ENCODE measurements at regions not wholly inside any gene's neighbourhood (a gene's known extent, or its start where the extent isn't known, plus 50 kb on each side); places are given as distances from the start of the nearest gene placed in this dataset.

- Histone ChIP-seq H3K9me3 (ENCODE audit: severe bottlenecking) (no peaks in the 10 kb centered on the region), H3K27ac (no peak overlapping the region), H3K27me3 (ENCODE audit: insufficient read depth, low read depth, severe bottlenecking) (no peaks in the 10 kb centered on the region), H3K36me3 (no peaks in the 10 kb centered on the region), H3K4me3 (ENCODE audit: low read depth, low read length) (no peak overlapping the region)
- TF ChIP-seq CTCF (IDR thresholded peaks at IDR 0.05; ENCODE audit: low read depth, low read length) = no peak
- DNase-seq = no peak
Measured at GRCh38 chr5:125012727-125013451, 266.4 kb upstream of the ZNF608 start.

- Histone ChIP-seq H3K27me3 (ENCODE audit: insufficient read depth, low read depth, severe bottlenecking) (no peaks in the 10 kb centered on the region), H3K9me3 (ENCODE audit: severe bottlenecking) (no peaks in the 10 kb centered on the region), H3K4me3 (ENCODE audit: low read depth, low read length) (no peak overlapping the region), H3K36me3 (no peaks in the 10 kb centered on the region), H3K27ac (no peak overlapping the region)
- TF ChIP-seq CTCF (IDR thresholded peaks at IDR 0.05; ENCODE audit: low read depth, low read length) = no peak
- no peak for DNase-seq
Measured at GRCh38 chr5:125014202-125014601, 267.8 kb upstream of the ZNF608 start.

GRCh38 chr5:125017796-125018195 lies 271.4 kb upstream of the ZNF608 start:
- TF ChIP-seq CTCF (IDR thresholded peaks at IDR 0.05; ENCODE audit: low read depth, low read length) = no peak
- H3K36me3 ChIP-seq = no peaks in the 10 kb centered on the region

GRCh38 chr5:125023673-125024072 lies 277.2 kb upstream of the ZNF608 start:
- DNase-seq = no peak
- H3K9me3 ChIP-seq (ENCODE audit: severe bottlenecking) = no peaks in the 10 kb centered on the region
- no peak overlapping the region for H3K27ac ChIP-seq
- no peak for TF ChIP-seq CTCF (IDR thresholded peaks at IDR 0.05; ENCODE audit: low read depth, low read length)
- H3K27me3 ChIP-seq (ENCODE audit: insufficient read depth, low read depth, severe bottlenecking) = no peaks in the 10 kb centered on the region
- H3K36me3 ChIP-seq = no peaks in the 10 kb centered on the region
- H3K4me3 ChIP-seq (ENCODE audit: low read depth, low read length) = no peak overlapping the region

More at GRCh38 chr5:125017796-125018195, 271.4 kb upstream of the ZNF608 start:
- Histone ChIP-seq H3K27me3 (ENCODE audit: insufficient read depth, low read depth, severe bottlenecking) (no peaks in the 10 kb centered on the region), H3K9me3 (ENCODE audit: severe bottlenecking) (no peaks in the 10 kb centered on the region), H3K27ac (no peak overlapping the region), H3K4me3 (ENCODE audit: low read depth, low read length) (no peak overlapping the region)
- DNase-seq = no peak

- H3K27ac ChIP-seq = no peak overlapping the region
- H3K9me3 ChIP-seq (ENCODE audit: severe bottlenecking) = no peaks in the 10 kb centered on the region
- no peak for DNase-seq
- H3K4me3 ChIP-seq (ENCODE audit: low read depth, low read length) = no peak overlapping the region
- H3K36me3 ChIP-seq = no peaks in the 10 kb centered on the region
- no peaks in the 10 kb centered on the region for H3K27me3 ChIP-seq (ENCODE audit: insufficient read depth, low read depth, severe bottlenecking)
- no peak for TF ChIP-seq CTCF (IDR thresholded peaks at IDR 0.05; ENCODE audit: low read depth, low read length)
Measured at GRCh38 chr5:125026867-125027731, 280.7 kb upstream of the ZNF608 start.

Measured in WERI-Rb-1 (cell line).